T47D (cell line): ENCODE measurements at regions not wholly inside any gene's neighbourhood (a gene's known extent, or its start where the extent isn't known, plus 50 kb on each side); places are given as distances from the start of the nearest gene placed in this dataset.

Source experiments
- DNase-seq, 2 experiments: peaks; one replicate each; pipeline versions ENCODE4 v3.0.0 to v3.0.0-alpha.2; 2011 to 2012; ENCODE audit warnings: low read depth in 1 of 2, low spot score in 1 of 2
- JUND ChIP-seq: IDR thresholded peaks from 2 replicates; pipeline ENCODE4 v1.6.1; 2012; ENCODE audit warnings: low read depth
- in situ Hi-C: cut with HindIII; loops from 2 replicates; pipeline ENCODE4 v1.10.0; 2016; ENCODE audit warnings: low sequenced_read_pairs, low pct_unique_long_range_greater_than_20kb

DNA sequence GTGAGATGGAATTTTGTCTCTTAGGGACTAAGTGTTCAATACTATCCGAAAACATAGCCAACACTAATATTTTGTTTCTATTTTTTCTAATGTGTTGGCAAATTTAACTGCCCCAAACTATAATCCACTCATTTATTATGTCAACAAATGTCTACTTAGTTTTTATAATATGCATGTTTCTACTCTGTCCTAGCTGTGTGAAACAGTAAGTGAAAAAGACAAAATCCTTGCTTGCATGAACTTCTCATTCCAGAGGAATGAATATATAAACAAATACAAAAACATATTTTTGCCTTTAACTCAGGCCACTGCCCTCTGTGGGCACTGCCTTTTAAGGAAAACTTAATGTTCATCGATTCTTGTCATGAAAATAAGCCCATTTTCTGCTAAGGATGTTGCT, 1275.4 kb upstream of the CDH18 start:
- in situ Hi-C loops: no loop called here
- TF ChIP-seq JUND: no peak
- DNase-seq: no peak

DNA sequence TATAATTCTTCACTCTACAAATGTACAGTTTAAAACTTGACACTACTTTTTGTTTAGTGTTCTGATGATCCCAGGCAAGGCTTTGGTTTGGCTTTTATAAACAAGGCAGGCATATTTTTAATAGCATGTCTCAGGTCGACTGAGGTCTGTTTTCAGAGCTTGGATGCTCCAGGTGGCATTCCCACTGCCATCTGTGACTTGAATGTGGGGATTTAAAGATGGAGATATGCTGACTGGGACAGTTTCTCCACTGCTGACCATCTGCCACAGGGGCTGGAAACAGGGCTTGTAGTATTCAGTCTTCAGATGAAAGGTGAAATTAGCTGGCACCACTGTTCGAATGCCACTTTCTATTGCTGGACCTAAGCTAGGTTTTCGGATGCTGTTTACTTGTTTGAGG, 1266.2 kb upstream of the CDH18 start:
- in situ Hi-C loops: no loop called here
- DNase-seq: no peak
- TF ChIP-seq JUND: no peak

DNA sequence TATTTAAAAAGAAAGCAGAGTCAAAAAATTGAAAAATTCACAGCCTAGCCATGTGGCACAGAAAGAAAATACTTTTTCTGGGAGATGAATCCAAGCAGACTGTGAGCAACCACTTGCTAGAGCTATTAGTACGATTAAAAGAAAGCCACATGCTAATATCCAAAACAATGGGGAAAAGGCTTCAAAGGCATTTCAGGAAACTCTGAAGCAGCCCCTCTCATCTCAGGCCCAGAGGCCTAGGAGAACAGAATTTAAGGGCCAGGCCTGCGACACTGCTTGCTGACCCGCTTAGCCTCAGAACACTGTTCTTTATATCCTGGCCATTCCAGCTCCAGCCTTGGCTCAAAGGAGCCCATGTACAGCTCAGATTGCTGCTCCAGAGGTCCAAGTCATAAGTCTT, 1257.0 kb upstream of the CDH18 start:
- DNase-seq: no peak
- no peak for TF ChIP-seq JUND
- in situ Hi-C loops: no loop called here

DNA sequence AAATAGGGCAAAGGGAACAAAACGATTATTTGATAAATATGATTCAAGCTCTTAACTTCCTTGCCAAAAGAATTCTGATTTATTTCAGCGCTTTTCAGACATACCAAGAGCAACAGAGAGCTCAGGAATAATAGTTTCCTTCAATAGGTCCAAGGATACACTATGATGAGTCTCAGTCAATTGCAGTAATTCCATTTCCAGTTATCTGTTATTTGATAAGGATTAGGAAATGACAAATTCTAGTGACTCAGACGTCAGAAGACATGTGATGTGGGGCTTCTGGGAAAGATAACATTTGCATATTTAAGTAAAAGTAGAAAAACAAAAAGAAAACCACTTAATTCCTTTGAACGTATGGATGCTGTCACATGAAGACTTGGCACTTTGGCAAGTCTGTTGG, 1250.8 kb upstream of the CDH18 start:
- DNase-seq: no peak
- no peak for TF ChIP-seq JUND
- in situ Hi-C loops: no loop called here

DNA sequence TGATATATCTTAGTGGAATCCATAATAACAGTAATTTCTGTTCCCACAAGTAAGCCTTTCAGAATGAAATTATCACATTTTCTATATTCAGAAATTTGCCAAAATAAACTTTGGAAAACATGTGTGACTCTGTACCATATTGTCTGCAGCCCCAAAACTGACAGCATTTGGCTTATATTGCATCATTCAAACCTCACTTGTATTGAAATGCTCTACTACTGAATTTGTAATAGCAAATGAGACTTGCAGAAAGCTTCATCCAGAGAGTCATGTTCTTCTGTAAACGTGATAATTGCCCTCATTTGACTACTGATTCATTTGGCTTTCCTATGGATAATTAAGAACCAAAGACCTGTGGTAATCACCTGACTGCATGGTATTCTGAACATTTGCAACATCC, 1249.5 kb upstream of the CDH18 start:
- DNase-seq: no peak
- no peak for TF ChIP-seq JUND
- in situ Hi-C loops: no loop called here

DNA sequence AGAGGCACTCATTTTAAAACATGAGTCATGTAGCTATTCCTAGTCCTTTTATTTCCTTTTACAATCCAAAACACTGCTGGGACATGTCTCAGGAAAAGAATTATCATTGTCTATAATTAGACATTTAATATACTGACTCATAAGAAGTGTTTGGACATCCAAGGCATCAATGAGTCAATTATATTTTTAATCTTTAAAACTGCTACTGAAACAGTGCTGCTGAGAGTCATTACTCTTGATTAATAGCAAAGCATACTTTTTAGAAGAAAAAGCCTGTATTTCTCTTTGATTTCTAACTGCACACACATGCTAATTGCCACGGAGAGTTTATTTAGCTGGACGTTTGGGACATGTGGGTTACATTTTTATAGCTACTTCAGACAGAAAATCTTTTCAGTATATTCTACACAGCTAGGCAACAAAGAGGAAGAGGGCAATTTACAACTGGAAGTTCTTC, 1249.0 kb upstream of the CDH18 start:
- in situ Hi-C loops: no loop called here
- no peak for TF ChIP-seq JUND
- no peak for DNase-seq

DNA sequence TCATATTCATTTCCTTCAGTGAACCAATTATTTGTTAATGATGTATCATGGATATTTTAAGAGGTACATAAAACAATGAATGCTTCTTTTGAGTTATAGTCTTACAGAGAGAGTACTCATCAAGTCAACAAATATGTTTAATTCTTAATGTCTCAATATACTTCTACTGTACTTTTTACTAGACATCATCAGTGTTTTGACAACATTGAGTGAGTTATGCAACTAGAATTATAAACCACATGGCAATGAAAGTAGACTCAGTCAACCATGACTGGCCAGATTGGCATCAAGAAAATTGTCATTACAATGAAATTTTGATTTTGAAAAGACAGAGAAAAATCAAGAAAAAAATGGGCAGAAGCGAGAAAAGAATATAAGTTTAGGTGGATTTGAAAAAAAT, 1248.1 kb upstream of the CDH18 start:
- TF ChIP-seq JUND: no peak
- in situ Hi-C loops: no loop called here
- DNase-seq: no peak

DNA sequence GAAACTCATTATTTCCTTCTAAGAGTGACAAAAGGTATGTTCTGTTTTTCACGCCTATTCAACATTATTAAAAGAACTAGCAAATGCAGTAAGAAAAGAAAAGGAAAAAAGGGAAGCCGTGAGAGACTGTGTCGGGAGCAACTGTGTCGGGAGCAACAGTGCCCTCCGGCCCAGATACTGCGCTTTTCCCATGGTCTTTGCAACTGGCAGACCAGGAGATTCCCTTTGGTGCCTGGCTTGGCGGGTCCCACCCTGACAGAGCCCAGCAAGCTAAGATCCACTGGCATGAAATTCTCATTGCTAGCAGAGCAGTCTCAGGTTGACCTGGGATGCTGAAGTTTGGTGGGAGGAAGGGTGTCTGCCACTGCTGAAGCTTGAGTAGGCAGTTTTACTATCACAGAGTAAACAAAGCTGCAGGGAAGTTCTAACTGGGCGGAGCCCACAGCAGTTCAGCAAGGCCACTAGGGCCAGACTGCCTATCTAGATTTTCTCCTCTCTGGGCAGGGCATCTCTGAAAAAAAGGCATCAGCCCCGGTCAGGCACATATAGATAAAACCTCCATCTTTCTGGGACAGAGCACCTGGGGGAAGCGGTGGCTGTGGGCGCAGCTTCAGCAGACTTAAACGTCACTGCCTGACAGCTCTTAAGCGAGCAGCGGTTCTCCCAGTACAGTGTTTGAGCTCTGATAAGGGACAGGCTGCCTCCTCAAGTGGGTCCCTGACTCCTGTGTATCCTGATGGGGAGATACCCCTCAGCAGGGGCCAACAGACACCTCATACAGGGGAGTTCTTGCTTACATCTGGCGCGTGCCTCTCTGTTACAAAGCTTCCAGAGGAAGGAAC, 1237.4 kb upstream of the CDH18 start:
- no peak for DNase-seq
- in situ Hi-C loops: no loop called here
- no peak for TF ChIP-seq JUND

DNA sequence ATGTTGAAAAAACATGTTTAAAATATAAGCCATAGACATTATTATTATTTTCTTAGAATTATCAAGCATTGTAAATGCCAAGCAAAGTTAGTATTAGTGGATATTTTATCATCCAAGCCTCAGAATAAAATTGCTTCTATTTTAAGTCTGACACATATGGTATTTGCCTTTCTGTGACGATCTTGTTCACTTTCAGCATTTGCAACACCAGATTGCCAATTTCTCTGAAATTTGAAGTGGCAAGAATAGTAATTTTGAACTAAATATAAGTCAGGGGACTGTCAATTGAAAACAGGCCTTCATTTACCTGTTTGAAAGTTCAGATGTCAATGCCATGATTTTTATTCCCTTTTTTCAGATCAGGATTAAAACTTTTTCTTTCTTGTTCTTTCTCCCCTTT, 1233.6 kb upstream of the CDH18 start:
- no peak for DNase-seq
- in situ Hi-C loops: no loop called here
- TF ChIP-seq JUND: no peak

DNA sequence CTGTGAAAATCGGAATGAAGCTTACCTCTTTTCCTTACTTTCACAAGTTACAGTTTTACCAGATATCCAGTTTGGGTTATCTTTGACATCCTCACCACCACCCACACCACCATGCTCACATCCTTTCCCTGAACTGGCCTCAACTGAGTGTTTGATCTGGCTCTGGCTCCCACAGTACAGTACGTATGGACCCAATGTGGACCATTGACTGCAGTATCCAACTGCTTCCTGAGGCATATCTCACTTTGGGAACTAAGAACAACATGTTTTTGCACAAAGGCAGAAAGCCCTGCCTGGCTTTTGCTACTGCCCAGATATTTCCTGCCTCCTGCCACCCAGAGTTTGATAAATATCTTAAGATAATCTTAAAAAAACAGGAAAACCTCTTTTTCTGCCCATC, 1232.0 kb upstream of the CDH18 start:
- in situ Hi-C loops: no loop called here
- no peak for DNase-seq
- TF ChIP-seq JUND: no peak

DNA sequence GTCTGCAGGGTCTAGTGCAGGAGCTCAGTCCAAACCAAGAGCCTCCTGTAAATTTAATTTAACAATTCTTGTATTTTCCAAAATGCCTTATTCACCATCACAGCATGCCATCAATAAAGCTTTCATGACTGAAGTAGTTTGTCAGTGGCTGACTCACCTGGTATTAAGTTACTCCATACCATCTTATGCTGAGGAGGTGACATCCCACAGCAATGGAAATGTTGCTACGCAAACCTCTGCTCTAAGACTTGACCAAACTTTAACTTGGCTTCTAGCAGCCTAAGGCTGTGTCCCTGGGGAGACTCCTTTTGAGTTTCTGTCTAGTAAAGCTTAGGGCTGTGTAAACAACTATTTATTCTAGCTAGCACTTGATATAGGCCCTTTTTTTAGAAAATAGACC, 1231.3 kb upstream of the CDH18 start:
- no peak for DNase-seq
- in situ Hi-C loops: no loop called here
- TF ChIP-seq JUND: no peak

DNA sequence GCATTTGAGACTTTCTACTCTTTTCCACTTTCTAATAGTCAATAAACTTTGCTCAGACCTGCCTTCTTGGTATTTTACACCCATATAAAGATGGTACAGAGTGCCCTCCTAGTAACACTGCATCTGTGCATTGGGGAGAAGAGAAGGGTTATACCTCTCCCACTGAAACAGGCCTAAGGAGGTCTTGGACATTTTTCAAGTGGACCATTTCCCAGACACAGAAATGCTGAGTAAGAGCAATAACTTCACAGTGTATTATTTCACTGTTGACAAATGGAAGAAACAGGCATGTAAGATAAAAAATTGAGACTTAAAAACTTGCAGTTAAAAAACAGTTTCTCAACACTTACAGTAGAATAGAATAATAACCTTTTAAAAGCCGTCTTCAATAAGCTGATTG, 1224.0 kb upstream of the CDH18 start:
- no peak for TF ChIP-seq JUND
- in situ Hi-C loops: no loop called here
- DNase-seq: no peak

DNA sequence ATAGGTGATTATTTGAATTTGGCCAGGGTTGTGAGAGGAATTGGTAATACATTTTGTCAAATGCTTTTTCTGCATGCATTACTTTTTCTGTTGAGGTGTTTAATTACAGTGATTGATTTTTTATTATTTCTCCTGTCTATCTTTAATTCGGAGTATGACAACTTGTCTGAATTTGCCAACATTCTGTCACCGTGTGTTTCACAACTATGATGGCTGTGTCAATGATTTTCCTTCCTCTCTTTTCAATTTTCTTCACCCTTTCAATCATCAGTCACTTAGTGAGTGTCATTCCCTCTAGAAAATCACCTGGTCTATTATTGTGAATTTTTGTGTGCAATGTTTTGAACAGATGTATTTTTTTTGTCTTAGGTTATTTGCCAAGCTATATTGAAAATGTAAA, 1221.4 kb upstream of the CDH18 start:
- in situ Hi-C loops: no loop called here
- TF ChIP-seq JUND: no peak
- DNase-seq: no peak

DNA sequence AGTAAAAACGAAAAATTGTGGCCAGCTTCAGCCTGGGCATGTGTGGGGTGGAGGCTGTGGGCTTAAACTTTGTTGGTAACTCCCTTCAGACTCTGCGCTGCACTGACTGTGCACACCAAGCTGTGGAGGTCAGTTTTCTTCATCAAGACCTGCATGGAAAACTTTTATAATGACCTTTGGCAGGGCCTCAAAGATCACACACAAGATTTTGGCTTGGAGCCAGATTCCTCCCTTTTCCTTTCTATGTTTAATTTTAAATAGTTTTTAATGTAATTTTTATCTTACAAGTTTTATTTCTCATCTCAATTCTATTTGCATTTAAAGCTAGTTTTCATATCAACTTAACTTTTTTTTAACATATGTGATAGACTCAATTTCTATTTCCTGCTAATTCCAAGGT, 1211.1 kb upstream of the CDH18 start:
- DNase-seq: peak in 1 of 2 experiments; percentile 25
- TF ChIP-seq JUND: no peak
- in situ Hi-C loops: no loop called here
